ENCODE measurements at regions not wholly inside any gene's neighbourhood (a gene's known extent, or its start where the extent isn't known, plus 50 kb on each side); places are given as distances from the start of the nearest gene placed in this dataset.
"Not testable (repeated sequence)": the region's sequence is repeated elsewhere in the genome, so short reads cannot be mapped to it uniquely, and the experiment has no call there.

DNA sequence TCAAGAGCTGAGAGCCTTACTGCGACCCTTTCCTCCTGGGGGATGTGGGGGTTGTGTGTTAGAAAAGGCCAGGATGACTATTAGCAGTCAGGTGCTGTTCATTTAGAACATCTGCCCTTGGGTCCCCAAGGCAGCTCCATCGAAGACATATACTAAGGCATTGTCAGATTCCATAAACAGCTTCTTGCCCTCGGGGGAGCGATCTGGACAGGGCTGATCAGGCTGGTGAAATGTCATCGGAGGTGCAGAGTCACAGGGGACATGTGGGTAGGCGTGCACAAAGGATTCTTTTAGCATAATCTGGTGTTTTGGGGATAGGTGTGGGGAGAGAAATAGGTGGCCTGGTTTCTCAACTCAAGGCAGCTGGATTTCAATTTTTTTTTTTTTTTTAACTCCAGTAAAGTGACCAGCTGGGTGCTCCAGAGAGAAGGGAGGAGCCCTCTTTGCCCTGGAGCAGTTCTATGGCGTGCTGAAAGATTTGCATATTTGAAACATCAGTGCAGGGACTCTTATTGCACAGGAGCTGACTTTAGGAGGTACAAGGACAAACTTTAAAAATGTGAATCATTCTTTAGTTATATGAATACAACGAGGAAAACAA is 160.1 kb downstream of the SUDS3 start:
- H3K4me3 ChIP-seq (ENCODE audit: low read depth, low read length): no peak overlapping the region

DNA sequence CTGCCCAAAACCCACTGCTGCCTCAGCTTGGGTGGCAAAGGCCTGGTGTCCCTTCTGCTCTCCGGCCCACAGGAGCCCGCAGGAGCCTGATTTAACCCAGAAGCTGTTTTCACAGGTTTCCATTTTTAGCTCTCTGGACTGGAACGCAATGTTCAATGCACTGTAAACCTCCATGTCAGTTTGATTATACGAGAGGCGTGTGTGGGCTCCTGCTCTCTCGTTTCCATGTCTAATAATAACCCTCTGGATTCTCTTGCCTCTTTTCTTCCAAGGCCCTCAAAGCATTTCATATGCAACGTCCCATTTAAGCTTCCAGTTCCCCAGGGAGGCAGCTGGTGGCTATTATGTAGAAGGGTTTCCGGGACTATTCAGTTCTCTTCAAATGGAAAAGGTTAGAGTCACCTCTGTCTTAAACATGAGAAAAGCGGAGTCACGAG is 161.1 kb downstream of the SUDS3 start:
- H3K4me3 ChIP-seq (ENCODE audit: low read depth, low read length): no peak overlapping the region

DNA sequence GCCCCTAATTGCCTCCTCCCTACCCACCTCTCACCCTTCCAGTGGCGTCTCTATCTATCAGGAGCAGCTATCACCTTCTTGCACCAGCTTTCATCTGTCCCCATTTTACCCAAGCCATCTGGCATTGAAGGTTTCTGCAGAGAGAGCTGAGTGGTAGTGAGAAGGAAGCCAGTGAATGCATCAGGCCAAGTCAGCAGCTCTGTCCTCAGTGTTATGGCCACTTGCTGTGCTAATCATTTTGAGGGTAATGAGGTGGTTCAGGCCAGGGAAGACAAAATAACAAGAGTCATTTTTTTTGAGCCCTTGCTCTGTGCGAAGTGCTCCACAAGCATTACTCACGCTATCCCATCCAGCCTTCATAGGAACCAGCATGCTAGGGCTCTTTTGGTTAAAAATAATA is 164.7 kb downstream of the SUDS3 start:
- H3K4me3 ChIP-seq (ENCODE audit: low read depth, low read length): no peak overlapping the region

DNA sequence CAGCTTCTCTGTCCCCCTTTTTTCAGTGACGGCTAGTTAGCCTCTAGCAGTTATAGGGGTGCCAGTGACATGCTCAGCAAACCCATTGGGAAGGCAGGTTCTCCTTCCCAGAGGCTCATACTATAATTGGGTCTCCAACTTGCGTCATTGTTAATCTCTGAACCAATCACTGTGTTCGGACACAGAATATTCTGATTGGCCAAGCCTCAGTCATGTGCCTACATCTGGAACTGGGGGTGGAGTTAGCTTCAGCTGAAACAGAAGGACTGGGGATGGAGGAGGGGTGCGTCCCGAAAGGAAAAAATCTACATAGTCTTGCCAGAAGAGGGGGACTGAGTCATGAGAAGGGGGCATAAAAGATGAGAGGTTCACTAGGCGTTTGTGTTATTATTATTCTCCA is 165.6 kb downstream of the SUDS3 start:
- H3K4me3 ChIP-seq (ENCODE audit: low read depth, low read length): no peak overlapping the region

DNA sequence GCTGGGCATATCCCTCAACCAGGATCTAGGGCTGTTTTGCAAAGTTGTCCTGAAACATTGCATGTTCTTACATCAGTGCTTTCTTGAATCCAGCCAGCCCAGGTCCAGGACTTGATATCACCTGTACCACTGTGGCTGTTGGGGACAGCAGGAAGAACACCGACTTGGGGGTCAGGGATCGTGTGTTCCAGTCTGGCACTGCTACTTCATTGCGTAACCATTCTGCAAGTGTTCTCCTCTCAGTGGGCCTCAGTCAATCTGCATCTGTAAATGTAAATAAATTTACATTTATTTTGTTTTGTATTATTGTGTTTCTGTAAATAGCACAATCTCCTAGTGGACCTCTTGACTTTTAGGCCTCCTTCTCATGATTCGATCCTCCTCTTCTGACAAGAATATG is 167.3 kb downstream of the SUDS3 start:
- H3K4me3 ChIP-seq (ENCODE audit: low read depth, low read length): no peak overlapping the region

DNA sequence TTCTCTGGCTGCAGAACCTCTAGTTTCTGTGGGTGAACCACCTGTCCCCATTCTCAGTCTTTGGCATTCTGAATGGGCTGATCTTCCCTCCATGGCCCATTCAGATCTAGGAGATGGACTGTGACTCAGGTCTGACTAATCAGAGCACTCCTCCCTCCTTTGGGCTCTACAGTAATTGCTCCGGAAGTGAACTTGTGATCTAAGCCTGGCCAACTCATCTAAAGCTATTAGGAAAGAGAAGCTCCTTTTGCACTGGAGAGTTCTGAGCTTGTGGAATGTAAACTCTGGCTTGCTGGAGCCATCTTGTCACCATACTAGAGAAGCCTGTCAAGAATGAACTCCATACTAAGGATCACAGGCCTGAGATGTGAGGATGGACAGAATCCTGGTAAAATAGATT is 168.2 kb downstream of the SUDS3 start:
- H3K4me3 ChIP-seq (ENCODE audit: low read depth, low read length): no peak overlapping the region

DNA sequence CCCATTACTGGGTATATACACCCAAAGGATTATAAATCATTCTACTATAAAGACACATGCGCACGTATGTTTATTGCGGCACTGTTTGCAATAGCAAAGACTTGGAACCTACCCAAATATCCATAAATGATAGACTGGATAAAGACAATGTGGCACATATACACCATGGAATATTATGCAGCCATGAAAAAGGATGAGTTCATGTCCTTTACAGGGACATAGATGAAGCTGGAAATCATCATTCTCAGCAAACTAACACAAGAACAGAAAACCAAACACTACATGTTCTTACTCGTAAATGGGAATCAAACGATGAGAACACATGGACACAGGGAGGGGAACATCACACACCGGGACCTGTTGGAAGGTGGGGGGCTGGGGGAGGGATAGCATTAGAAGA is 171.3 kb downstream of the SUDS3 start:
- not testable (repeated sequence) for H3K4me3 ChIP-seq (ENCODE audit: low read depth, low read length)

DNA sequence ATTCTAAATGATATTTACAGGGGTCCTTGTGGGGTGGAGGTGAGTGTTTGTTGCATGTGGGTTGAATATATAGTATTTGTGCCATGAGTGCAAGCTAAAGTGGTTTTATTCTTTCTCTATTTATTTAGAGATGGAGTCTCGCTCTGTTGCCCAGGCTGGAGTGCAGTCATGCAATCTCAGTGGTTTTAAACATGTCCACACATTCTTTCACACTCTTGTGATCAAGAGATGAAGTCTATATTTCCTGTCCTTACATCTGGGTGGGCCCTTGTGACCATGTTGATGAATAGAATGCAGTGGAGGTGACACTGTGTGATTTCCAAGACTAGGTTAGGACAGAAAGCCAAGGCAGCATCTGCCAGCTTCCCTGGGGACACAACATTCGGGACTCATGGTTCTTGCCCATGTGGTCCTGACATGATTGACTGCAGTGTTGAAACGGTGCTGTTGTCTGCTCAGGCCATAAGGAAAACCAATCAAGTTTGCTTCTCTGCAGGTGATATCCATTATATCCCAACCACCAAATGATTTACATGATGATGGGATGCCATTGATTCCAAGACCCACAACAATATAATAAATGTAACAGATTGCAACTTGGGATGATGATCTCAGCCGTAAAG is 172.6 kb downstream of the SUDS3 start:
- H3K4me3 ChIP-seq (ENCODE audit: low read depth, low read length): no peak overlapping the region

DNA sequence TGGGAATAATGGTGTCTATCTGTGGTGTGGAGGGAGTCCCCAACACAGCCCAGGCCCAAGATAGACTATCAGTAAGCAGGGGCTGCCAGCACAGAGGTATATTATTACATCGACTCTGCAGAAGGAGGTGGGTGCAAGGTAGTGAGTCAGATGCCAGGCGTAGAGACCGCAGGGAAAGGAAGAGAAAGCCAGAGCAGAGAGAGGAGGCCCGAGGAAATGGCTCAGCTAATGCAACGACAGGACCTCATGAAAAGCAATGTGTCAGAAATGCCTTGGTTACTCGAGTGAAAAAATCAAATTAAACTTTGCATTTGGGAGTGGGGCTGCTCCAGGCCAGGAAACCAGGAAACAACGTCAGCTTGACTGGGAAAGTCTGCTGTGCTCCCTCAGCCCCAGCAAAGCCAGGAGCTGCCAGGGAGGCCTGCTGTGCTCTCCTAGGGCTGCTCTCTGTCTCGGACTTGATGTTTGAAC is 173.2 kb downstream of the SUDS3 start:
- no peak overlapping the region for H3K4me3 ChIP-seq (ENCODE audit: low read depth, low read length)

DNA sequence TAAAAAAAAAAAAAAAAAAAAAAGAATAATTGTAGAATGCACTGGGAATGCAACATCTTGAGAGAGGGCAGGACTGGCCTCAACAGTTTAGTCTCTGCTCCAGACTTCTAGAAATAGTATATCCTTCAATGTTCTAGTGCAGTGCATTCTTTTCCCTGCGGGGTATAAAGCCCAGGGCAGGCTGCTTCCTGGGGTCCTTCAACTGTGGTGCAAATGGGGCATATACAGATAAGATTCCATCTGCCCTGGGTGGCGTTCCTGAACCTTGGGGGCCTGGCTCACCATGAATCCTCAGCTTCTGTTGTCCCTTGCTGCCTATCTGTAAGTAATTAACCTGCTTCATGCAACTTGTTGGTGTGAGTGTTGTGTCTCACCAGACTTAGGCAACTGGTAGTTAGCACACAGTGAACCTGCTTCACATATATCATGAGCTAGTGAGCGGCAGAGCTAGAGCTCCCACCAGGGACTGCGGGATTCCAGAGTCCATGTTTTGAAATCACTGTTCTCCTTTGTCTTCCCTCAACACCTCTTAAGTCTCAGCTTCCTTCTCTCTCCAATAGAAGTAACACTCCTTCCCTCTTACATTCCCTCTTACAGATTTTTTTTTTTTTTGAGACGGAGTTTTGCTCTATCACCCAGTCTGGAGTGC is 177.6 kb downstream of the SUDS3 start:
- H3K4me3 ChIP-seq (ENCODE audit: low read depth, low read length): no peak overlapping the region

DNA sequence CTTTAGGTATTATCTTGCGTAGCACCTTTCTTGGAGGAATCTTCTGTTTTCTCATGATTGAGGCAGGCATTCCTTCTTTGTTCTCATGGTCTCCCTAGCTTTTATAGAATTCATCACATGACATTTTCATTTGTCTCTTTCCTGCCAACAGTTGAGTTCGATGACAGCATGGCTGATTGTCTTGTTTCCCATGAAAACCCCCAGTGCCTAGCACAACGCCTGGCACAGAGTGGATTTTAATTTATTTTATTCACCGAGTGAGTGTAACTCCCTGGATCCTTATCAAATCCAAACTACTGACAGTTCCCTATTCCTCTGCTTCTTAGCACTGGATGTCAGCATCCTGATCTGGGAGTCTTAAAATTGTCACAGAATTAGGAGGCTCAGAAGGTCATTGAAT is 182.6 kb downstream of the SUDS3 start:
- H3K4me3 ChIP-seq (ENCODE audit: low read depth, low read length): no peak overlapping the region

DNA sequence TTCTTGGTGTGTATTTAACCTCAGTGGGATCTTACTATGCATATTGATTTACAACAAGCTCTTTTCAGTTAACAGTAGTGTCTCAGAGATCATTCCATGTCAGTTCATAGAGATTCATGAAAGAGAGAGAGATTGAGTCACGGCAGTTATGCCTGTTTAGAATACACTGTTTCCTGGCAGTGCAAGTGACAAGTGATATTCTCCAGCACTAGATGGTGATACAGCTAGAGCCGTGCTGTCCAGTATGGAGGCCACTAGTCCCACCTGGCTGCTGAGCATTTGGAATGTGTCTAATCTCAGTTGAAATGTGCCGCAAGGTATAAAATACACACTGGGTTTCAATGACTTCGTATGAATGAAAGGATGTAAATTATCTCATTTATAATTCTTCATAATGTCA is 184.4 kb downstream of the SUDS3 start:
- H3K4me3 ChIP-seq (ENCODE audit: low read depth, low read length): no peak overlapping the region

DNA sequence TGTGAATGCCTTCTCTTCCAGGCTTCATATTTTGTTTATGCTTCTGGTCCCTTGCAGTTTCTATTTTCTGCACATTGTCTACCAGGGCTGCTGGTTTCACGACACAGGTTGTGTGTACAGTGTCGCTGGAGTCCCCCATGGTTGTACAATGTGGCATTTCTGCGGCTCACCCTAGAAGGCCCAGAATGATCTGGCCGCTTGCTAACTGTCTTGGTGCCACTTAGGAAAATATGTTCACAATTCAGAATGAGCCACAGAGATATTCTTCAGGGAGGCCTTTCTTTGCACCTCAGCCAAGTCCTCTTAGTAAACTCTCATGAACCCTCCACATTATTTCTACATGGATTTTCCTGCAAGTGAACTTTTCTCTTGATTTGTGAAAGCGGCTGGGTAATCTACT is 195.4 kb downstream of the SUDS3 start:
- H3K4me3 ChIP-seq (ENCODE audit: low read depth, low read length): no peak overlapping the region

DNA sequence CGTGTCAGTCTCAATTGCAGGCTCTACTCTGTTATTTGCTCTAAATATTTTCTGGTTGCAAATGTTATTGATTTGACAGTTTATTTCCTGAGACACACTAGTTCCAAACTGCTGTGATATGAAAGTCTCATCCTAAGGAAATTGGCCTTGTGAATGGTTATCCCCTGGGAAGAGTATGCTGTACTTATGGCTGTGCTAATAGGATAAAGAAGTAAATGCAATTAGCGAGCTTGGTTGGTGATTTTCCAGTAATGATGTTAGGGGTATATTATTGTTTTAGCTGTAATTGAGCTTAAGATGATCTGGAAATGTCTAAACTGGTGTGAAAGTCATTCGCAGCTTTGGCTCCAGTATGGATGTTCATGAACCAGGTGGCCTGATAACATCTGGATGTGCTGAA is 197.9 kb downstream of the SUDS3 start:
- no peak overlapping the region for H3K4me3 ChIP-seq (ENCODE audit: low read depth, low read length)

DNA sequence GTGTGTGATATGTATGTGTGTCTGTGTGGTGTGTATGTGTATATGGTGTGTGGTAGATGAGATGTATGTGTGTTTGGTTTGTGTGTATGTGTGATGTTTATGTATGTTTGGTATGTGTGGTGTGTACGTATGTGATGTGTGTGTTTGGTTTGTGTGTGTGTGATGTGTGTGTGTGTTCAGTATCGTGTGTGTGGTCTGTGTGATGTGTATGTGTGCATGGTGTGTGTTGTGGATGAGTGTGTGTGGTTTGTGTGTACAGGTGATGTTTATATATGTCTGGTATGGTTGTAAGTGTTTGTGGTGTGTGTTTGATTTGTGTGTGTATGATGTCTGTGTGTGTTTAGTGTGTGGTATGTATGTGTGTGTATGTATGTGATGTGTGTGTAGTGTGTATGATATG is 199.4 kb downstream of the SUDS3 start:
- no peak overlapping the region for H3K4me3 ChIP-seq (ENCODE audit: low read depth, low read length)

DNA sequence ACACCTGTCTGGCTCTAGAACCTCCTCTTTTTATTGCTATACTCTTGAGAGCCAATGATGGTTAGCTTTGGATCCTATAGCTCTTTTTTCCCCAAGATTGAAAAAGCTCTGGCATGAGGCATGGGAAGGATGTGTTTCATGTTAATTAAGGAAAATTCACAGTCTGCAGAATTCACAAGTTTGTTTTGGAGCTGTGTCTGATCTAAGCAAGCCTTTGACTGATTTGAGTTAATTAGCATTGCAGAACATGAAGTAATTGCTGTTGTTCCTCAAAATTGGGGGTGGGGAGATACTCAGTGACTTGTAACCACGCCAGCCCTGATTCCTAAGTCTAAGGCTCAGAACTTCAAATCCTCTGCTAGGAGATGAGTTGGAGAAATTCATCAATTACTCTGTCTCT is 205.0 kb downstream of the SUDS3 start:
- H3K4me3 ChIP-seq (ENCODE audit: low read depth, low read length): no peak overlapping the region

DNA sequence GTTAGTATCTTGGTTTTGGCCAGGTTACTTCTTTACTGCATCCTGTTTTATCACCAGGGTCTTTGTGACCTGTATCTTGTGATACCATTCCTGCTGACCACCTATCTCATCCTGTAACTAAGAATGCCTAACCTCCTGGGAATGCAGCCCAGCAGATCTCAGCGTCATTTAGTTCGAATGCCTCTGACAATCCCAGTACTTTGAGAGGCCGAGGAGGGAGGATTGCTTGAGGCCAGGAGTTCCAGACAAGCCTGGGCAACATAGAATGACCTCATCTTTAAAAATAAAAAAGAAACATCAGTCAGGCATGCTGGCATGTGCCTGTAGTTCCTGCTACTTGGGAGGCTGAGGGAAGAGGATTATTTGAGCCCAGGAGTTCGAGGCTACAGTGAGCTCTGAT is 206.5 kb downstream of the SUDS3 start:
- H3K4me3 ChIP-seq (ENCODE audit: low read depth, low read length): no peak overlapping the region

DNA sequence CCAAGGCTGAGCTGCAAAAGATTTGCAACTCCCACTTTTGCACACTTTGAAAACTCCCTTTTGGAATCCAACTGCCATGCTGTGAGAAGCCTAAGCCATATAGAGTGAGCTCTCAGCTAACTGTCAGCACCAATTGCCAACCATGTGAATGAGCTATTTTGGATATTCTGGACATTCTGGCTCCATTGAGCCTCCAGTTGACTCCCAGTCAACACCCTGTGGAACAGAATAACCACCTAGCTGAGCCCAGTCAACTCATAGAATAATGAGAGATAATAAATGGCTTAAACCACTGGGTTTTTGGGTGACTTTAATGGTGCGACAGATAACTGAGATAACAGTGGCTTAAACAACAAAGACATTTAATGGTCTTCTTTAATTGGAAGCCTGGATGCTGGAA is 210.1 kb downstream of the SUDS3 start:
- H3K4me3 ChIP-seq (ENCODE audit: low read depth, low read length): no peak overlapping the region

DNA sequence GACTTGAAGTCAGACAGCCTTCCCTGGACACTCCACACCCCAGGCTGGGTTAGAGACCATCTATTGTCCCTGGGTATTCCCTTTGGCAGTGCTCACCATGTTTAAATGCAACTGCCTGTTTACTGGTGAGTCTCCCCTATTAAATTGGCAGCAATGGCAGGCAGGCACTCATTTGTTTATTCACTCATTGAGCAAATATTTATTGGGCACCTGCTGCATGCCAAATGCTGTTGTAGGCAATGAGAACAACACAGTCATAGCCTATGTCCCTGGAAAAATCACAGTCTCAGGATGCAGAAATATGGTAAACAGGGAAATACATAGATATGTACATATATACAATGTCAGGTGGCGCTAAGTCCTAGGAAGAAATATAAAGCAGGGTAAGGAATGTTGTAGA is 212.8 kb downstream of the SUDS3 start:
- no peak overlapping the region for H3K4me3 ChIP-seq (ENCODE audit: low read depth, low read length)

DNA sequence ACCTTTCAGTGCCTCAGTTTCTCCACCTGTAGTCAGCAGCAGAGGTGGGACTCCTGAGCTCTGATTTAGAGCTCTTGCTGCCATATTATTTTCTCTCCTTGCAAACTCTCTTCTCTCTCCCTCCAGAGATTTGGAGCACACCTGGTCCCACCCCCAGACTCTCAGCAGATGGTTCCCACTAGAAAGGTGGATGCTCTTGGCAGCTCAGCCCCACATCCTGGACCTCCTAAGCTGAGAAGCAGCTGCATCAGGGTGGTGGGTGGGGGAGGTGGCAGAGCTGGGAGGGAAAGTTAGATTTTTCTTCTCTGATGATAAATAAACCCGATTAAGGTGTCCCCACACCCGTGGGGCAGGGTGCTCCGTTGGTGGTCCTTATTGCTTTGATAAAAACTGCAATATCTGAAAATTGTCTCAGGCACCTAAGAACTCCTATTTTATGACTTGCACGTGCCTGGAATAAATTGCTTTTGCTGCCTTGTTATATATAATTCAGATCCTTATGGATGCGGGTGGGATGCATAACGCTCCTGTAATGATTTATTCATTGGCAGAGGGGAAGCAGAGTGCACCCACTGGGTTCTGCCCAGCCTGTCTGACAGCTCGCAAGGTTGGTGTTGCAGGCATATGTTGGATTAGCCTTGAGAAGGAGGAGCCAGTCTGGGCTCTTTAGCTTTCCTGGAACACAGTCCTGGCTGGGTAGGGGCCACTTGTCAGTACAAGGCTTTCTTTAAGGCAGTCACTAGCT is 214.2 kb downstream of the SUDS3 start:
- H3K4me3 ChIP-seq (ENCODE audit: low read depth, low read length): no peak overlapping the region

DNA sequence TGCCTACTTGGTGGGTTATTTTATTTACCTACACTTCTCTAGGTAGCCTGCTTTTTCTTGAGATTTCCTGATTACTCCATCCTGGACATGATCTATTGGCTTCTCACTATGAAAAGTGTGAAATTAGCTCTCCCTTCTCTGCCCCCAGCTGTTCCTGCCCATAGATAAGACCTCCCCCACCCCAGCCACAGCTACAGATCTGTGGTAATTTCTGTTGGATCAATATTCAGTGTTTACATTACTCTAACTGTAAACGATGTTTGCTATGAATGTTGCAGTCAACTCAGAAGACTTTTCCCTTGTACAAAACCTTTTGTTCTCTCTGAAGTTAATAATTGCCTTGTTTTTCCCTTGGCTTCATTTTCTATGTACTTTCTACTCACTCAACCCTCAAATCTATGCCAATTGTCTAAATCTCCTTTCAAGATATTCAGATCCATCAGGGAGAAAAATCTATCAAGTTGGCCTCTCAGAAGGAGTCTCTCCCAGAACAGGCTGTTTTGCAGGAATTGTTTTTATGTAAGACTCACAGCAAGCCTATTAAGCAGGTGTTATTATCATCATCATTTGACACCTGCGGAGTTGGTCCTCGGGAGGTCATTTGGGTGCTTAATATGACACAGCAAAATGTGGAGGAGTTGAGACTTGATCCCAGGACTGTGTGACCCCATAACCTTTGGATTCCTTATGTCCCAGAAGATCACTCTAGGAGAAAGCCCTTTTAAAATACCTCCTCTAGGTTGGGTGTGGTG is 227.4 kb downstream of the SUDS3 start:
- H3K4me3 ChIP-seq (ENCODE audit: low read depth, low read length): no peak overlapping the region
